ENCODE measurements at regions not wholly inside any gene's neighbourhood (a gene's known extent, or its start where the extent isn't known, plus 50 kb on each side); places are given as distances from the start of the nearest gene placed in this dataset.

- Histone ChIP-seq H3K4me2 (ENCODE audit: insufficient read depth, insufficient read length, low read length) (no peak overlapping the region), H3K56ac (ENCODE audit: insufficient read length, low read depth, low read length) (no peak overlapping the region), H4K5ac (ENCODE audit: insufficient read length, low read depth, low read length) (no peak overlapping the region), H3K23me2 (ENCODE audit: insufficient read length, low read depth, low read length, poor library complexity, severe bottlenecking) (no peaks in the 10 kb centered on the region), H2BK12ac (ENCODE audit: insufficient read length, low read depth, low read length) (no peak overlapping the region), H3K4me1 (ENCODE audit: insufficient read depth, low read length) (no peaks in the 10 kb centered on the region; the same call in 1 of the 2 replicates), H3K23ac (ENCODE audit: insufficient read length, low read depth, low read length) (no peak overlapping the region), H3K9me3 (ENCODE audit: control insufficient read depth, low read depth, low read length) (no peaks in the 10 kb centered on the region), H2BK5ac (ENCODE audit: insufficient read length, low read length) (no peak overlapping the region), H3K27me3 (ENCODE audit: insufficient read depth, low read length) (no peaks in the 10 kb centered on the region), H3T11ph (ENCODE audit: low read length) (no peak overlapping the region), H2AFZ (ENCODE audit: low read length) (no peak overlapping the region), H3K79me2 (ENCODE audit: insufficient read depth, low read length) (no peaks in the 10 kb centered on the region), H3K79me1 (ENCODE audit: insufficient read depth, low read depth, low read length, poor library complexity, severe bottlenecking) (no peaks in the 10 kb centered on the region), H2BK120ac (ENCODE audit: low read depth, low read length, poor library complexity, severe bottlenecking) (no peak overlapping the region), H3K4ac (ENCODE audit: low read depth, low read length) (no peak overlapping the region), H2BK20ac (ENCODE audit: low read depth, low read length, poor library complexity, severe bottlenecking) (no peak overlapping the region), H2AK5ac (ENCODE audit: insufficient read length, low read length) (no peak overlapping the region), H4K20me1 (ENCODE audit: control insufficient read depth, insufficient read depth, insufficient read length) (no peaks in the 10 kb centered on the region), H3K14ac (ENCODE audit: insufficient read depth, low read length) (no peak overlapping the region), H4K8ac (replicated peaks; ENCODE audit: insufficient read length, low read depth, low read length) (no peak overlapping the region), H3K27ac (ENCODE audit: insufficient read length, low read depth, low read length) (no peak overlapping the region), H3K18ac (ENCODE audit: insufficient read length, low read depth, low read length) (no peak overlapping the region), H3K9ac (ENCODE audit: extremely low read depth, insufficient read length, low read length) (no peak overlapping the region), H2BK15ac (ENCODE audit: low read depth, low read length) (no peak overlapping the region), H4K91ac (ENCODE audit: insufficient read length, low read depth, low read length) (no peak overlapping the region)
- no peaks in the 10 kb centered on the region for H3K36me3 Mint-ChIP-seq (ENCODE audit: insufficient read depth in 1 of 3, low read depth in 3 of 3)
- H3K27ac Mint-ChIP-seq = no peak overlapping the region
- H3K27me3 Mint-ChIP-seq (ENCODE audit: low read depth) = peaks cover 4% of the 10 kb centered on the region; the same call in 1 of the 2 replicates
- no CpG with 5 or more reads among the region's 4 CpGs for WGBS (ENCODE audit: extremely low coverage, insufficient read length, low lambda C conversion rate)
- no peak overlapping the region for H3K4me3 Mint-ChIP-seq
- TF ChIP-seq CTCF (conservative IDR thresholded peaks at IDR 0.05) = no peak
- peaks cover 3 to 6% of the 10 kb centered on the region in 2 experiments; a peak in 2 of 4 replicates for H3K4me1 Mint-ChIP-seq
- no peak for DNase-seq
- peaks cover 0 to 4% of the 10 kb centered on the region in 2 experiments; a peak in 2 of 5 replicates for H3K9me3 Mint-ChIP-seq
Measured at GRCh38 chr10:6964543-6964942, 384.5 kb upstream of the PRKCQ start.

Measured in H9 (cell line).